ENCODE measurements at regions not wholly inside any gene's neighbourhood (a gene's known extent, or its start where the extent isn't known, plus 50 kb on each side); places are given as distances from the start of the nearest gene placed in this dataset.

DNA sequence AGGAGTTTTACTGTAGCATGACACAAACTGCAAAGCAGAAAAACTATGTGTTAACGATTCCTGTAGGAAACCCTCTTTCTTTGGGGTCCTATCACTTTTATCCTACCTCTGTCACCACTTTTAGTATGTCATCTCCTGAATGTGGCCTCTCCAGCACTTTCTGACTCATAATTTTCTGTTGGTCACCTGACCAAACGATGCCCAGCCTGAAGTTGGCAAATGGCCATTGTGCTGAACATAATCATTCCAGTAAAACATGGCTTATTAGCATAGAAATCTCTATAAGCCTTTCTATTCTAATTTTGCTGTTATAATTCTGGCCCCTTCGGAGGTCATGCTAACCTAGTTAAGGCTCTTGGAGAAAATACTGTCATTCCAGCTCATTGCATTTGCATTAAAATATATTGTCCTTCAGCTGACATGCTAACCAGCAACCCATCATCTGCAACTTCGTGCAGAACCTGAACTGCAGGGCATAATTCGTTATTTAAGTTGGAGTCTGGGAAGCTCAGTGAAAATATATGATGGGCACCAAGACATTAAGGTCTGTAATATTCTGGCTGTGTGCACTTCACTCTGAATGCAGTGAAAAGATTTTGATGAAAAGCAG, 140.3 kb downstream of the NMUR2 start:
- TF ChIP-seq, protein P1, sequence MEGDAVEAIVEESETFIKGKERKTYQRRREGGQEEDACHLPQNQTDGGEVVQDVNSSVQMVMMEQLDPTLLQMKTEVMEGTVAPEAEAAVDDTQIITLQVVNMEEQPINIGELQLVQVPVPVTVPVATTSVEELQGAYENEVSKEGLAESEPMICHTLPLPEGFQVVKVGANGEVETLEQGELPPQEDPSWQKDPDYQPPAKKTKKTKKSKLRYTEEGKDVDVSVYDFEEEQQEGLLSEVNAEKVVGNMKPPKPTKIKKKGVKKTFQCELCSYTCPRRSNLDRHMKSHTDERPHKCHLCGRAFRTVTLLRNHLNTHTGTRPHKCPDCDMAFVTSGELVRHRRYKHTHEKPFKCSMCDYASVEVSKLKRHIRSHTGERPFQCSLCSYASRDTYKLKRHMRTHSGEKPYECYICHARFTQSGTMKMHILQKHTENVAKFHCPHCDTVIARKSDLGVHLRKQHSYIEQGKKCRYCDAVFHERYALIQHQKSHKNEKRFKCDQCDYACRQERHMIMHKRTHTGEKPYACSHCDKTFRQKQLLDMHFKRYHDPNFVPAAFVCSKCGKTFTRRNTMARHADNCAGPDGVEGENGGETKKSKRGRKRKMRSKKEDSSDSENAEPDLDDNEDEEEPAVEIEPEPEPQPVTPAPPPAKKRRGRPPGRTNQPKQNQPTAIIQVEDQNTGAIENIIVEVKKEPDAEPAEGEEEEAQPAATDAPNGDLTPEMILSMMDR (IDR thresholded peaks at IDR 0.05 in 4 of 5, conservative IDR thresholded peaks at IDR 0.05 in 1 of 5): no peak
- TF ChIP-seq POLR2A (IDR thresholded peaks at IDR 0.05): no peak
